ENCODE measurements at regions not wholly inside any gene's neighbourhood (a gene's known extent, or its start where the extent isn't known, plus 50 kb on each side); places are given as distances from the start of the nearest gene placed in this dataset.

- TF ChIP-seq, protein P1, sequence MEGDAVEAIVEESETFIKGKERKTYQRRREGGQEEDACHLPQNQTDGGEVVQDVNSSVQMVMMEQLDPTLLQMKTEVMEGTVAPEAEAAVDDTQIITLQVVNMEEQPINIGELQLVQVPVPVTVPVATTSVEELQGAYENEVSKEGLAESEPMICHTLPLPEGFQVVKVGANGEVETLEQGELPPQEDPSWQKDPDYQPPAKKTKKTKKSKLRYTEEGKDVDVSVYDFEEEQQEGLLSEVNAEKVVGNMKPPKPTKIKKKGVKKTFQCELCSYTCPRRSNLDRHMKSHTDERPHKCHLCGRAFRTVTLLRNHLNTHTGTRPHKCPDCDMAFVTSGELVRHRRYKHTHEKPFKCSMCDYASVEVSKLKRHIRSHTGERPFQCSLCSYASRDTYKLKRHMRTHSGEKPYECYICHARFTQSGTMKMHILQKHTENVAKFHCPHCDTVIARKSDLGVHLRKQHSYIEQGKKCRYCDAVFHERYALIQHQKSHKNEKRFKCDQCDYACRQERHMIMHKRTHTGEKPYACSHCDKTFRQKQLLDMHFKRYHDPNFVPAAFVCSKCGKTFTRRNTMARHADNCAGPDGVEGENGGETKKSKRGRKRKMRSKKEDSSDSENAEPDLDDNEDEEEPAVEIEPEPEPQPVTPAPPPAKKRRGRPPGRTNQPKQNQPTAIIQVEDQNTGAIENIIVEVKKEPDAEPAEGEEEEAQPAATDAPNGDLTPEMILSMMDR (IDR thresholded peaks at IDR 0.05): no peak
- TF ChIP-seq POLR2AphosphoS5 (IDR thresholded peaks at IDR 0.05): no peak
Observed at GRCh38 chr9:26220367-26220766, 542.1 kb upstream of the TUSC1 start.

All from breast epithelium (tissue), 3 donors.